Esophagus squamous epithelium (tissue), 5 donors: ENCODE measurements at regions not wholly inside any gene's neighbourhood (a gene's known extent, or its start where the extent isn't known, plus 50 kb on each side); places are given as distances from the start of the nearest gene placed in this dataset.

Experiments used
- DNase-seq: peaks from one replicate; lab custom pipeline; 2025; lab: John Stamatoyannopoulos, UW
- H3K27ac ChIP-seq, 4 donors: fragments of 200-600 bp; sonication (generic); one replicate each; pipeline ENCODE4 v1.5.1; 2016 to 2019; ENCODE audit warnings: mild to moderate bottlenecking in 1 of 4
- H3K27me3 ChIP-seq, 4 donors: fragments of 200-600 bp; sonication (generic); 1 replicate in 3 of 4; 2 replicates in 1 of 4; pipeline versions ENCODE4 v1.5.1 to v1.6.0; 2017 to 2021; ENCODE audit warnings: antibody characterized with exemption in 1 of 4
- H3K36me3 ChIP-seq, 3 donors: fragments of 200-600 bp; sonication (generic); one replicate each; pipeline ENCODE4 v1.5.1; 2016 to 2019
- H3K4me1 ChIP-seq, 3 donors: fragments of 200-600 bp; sonication (generic); one replicate each; pipeline ENCODE4 v1.5.1; 2017 to 2019
- H3K4me3 ChIP-seq, 4 donors: fragments of 200-600 bp; sonication (generic); 1 replicate in 3 of 4; 2 replicates in 1 of 4; pipeline ENCODE4 v1.5.1; 2016 to 2019; ENCODE audit warnings: mild to moderate bottlenecking in 2 of 4, moderate library complexity in 1 of 4
- H3K9me3 ChIP-seq, 3 donors: fragments of 200-600 bp; sonication (generic); one replicate each; pipeline ENCODE4 v1.5.1; 2016 to 2019
- CTCF ChIP-seq, 6 experiments: fragments of 450-650 bp in 4 of 6; fragments of 200-600 bp in 2 of 6; sonication (generic) in 2 of 6; IDR thresholded peaks; one replicate each; pipeline ENCODE4 v1.5.1; 2016 to 2019; ENCODE audit warnings: antibody characterized with exemption in 6 of 6, mild to moderate bottlenecking in 4 of 6, moderate library complexity in 4 of 6
- POLR2A ChIP-seq, 4 donors: fragments of 450-650 bp; IDR thresholded peaks; one replicate each; pipeline ENCODE4 v1.6.1; 2017; ENCODE audit warnings: antibody characterized with exemption in 4 of 4, mild to moderate bottlenecking in 4 of 4, moderate library complexity in 3 of 4
- WGBS, 2 donors: methylation state at CpG; one replicate each; pipeline ENCODE4 v1.1.5; 2018; 5-methylcytosine and 5-hydroxymethylcytosine counted together
- intact Hi-C: fragments of 100-400 bp; cut with DNase I; formaldehyde crosslinking; loops from one replicate; pipeline ENCODE4 v1.15.0; 2022
- donor health status: DM: yes; HTN: yes; CAD: no.

DNA sequence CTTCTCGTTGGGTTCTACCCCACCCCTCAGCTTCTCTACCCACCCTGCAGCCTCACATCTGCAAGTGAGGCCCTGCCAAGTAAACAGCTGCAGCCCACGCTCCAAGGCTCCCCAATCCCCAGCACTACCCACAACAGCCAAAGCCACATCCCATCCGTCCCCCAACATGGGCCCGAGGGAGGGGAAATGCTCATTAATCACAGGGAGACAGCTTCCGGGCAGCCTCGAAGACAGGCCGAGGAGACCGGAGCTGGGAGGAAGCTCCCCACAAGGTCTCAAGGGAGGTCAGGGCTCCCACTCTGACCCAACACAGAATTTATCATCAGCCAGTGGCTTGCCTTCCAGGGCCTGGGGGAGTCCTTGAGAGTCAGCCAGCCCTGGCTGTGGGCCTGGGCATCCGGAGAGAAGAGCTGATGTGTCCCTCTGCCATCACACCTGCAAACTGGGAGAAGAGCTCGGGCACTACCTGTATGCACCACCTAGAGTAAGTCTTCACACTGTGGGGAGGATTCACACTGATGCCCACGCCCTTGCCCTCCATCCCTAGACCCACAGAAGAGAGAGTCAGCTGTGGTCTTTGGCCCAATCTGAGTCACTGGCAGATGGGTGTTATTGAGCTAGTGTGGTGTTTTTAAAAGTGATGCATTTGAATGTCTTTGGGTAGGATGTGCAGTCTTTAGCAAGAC, 115.5 kb upstream of the ZMIZ1 start:
- H3K27ac ChIP-seq, result peak overlapping the region in 3 of 4 donors; percentile 78 to 89 (median 80)
- peaks cover 15 to 61% (median 24%) of the 10 kb centered on the region in 3 donors for H3K4me1 ChIP-seq
- no peaks in the 10 kb centered on the region for H3K36me3 ChIP-seq
- no peak overlapping the region for H3K4me3 ChIP-seq
- no peak for DNase-seq
- TF ChIP-seq CTCF (IDR thresholded peaks at IDR 0.05) (no peak), POLR2A (IDR thresholded peaks at IDR 0.05) (no peak)
- H3K9me3 ChIP-seq, result no peaks in the 10 kb centered on the region
- intact Hi-C loops, result no loop called here
- H3K27me3 ChIP-seq, result no peaks in the 10 kb centered on the region
- 83 to 85% methylated on average over 1 to 2 of the region's 11 CpGs for WGBS, 2 donors

GRCh38 chr10:78953799-78954297, 114.9 kb upstream of the ZMIZ1 start:
- intact Hi-C loops, result no loop called here
- H3K4me3 ChIP-seq, result no peak overlapping the region
- TF ChIP-seq CTCF (IDR thresholded peaks at IDR 0.05) (no peak), POLR2A (IDR thresholded peaks at IDR 0.05) (no peak)
- H3K27me3 ChIP-seq, result no peaks in the 10 kb centered on the region
- no peak for DNase-seq
- H3K36me3 ChIP-seq, result no peaks in the 10 kb centered on the region
- WGBS, 2 donors, result 63 to 80% methylated on average over 2 to 3 of the region's 7 CpGs
- peaks cover 15 to 55% (median 18%) of the 10 kb centered on the region in 3 donors for H3K4me1 ChIP-seq
- no peaks in the 10 kb centered on the region for H3K9me3 ChIP-seq
- H3K27ac ChIP-seq, result no peak overlapping the region

DNA sequence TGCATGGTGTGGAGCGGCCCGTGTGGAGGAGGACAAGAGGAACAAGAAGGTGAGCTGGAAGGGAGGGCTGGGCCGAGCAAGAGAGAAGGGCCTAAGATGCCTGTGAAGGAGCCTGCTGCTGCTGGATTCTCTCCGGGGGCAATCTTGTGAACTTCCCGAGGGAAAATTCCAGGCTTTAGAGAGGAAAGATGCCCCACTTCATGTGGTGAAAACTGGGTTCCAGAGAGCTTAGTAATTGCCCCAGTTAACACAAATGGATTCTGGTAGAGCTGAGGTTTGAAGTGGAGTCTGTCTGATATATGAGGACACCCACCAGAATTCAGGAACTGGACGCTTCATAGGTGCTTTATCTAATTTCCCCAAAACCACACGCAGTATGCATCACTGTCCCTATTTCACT, 114.1 kb upstream of the ZMIZ1 start:
- no peak for DNase-seq
- 93 to 94% methylated on average over 5 to 7 of the region's 7 CpGs for WGBS, 2 donors
- H3K36me3 ChIP-seq, result no peaks in the 10 kb centered on the region
- no peaks in the 10 kb centered on the region for H3K27me3 ChIP-seq
- no peak overlapping the region for H3K4me3 ChIP-seq
- H3K9me3 ChIP-seq, result no peaks in the 10 kb centered on the region
- intact Hi-C loops, result no loop called here
- no peak for TF ChIP-seq CTCF (IDR thresholded peaks at IDR 0.05)
- TF ChIP-seq POLR2A (IDR thresholded peaks at IDR 0.05), result no peak
- peaks cover 15 to 49% (median 16%) of the 10 kb centered on the region in 3 donors for H3K4me1 ChIP-seq
- no peak overlapping the region for H3K27ac ChIP-seq

DNA sequence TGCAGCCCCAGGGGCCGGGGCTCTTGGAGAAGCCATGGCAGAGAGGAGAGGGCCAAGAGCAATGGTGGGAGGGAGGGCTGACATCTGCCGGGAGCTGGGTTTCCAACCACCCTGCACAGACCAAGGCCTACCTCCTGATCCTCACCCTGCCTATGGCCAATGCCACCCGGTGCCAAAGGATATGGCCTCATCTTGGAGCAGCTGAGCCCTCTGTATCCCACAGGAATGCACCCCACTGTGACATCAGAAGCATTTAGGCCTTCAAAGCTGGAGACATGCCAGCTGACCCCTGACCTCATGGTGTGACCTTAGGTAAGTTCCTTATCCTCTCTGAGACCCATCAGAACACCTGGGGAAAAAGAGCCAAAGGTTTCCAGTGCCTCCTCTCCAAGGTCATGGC, 113.6 kb upstream of the ZMIZ1 start:
- intact Hi-C loops, result no loop called here
- 93 to 100% methylated on average over 1 to 2 of the region's 3 CpGs for WGBS, 2 donors
- H3K4me3 ChIP-seq, result no peak overlapping the region
- no peaks in the 10 kb centered on the region for H3K9me3 ChIP-seq
- DNase-seq, result no peak
- no peak overlapping the region for H3K27ac ChIP-seq
- no peak for TF ChIP-seq CTCF (IDR thresholded peaks at IDR 0.05)
- no peak for TF ChIP-seq POLR2A (IDR thresholded peaks at IDR 0.05)
- H3K27me3 ChIP-seq, result no peaks in the 10 kb centered on the region
- peaks cover 14 to 49% (median 19%) of the 10 kb centered on the region in 3 donors for H3K4me1 ChIP-seq
- H3K36me3 ChIP-seq, result no peaks in the 10 kb centered on the region

DNA sequence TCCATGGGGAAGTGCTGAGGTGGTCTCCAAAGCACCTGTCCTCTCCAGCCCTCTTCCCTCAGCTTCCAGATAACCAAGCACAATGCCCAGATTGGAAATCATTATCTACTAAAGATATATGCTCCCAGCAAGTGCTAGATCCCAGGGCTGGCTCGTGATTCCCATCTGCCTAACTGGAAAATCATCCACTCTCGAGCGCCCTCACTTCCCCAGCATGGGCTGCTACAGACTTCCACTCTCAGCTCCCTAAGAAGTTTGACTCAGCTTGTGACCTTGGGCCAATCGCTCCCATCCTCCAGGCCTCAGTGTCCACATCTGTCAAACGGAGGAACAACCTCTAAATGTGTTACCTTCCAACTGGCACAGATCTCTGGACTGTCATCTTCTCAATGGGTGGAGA, 112.4 kb upstream of the ZMIZ1 start:
- H3K4me3 ChIP-seq, result no peak overlapping the region
- peaks cover 14 to 49% (median 17%) of the 10 kb centered on the region in 3 donors for H3K4me1 ChIP-seq
- WGBS, 2 donors, result 92 to 97% methylated on average over 5 of the region's 5 CpGs
- intact Hi-C loops, result no loop called here
- TF ChIP-seq CTCF (IDR thresholded peaks at IDR 0.05), result no peak
- no peak for TF ChIP-seq POLR2A (IDR thresholded peaks at IDR 0.05)
- H3K27ac ChIP-seq, result no peak overlapping the region
- no peaks in the 10 kb centered on the region for H3K9me3 ChIP-seq
- no peak for DNase-seq
- no peaks in the 10 kb centered on the region for H3K27me3 ChIP-seq
- H3K36me3 ChIP-seq, result no peaks in the 10 kb centered on the region
